Transverse colon (tissue), 4 donors: ENCODE measurements at regions not wholly inside any gene's neighbourhood (a gene's known extent, or its start where the extent isn't known, plus 50 kb on each side); places are given as distances from the start of the nearest gene placed in this dataset.

ENCODE experiments used
- DNase-seq: peaks from one replicate; pipeline ENCODE4 v3.0.0-alpha.2; 2019
- H3K27ac ChIP-seq, 4 donors: fragments of 200-600 bp; sonication (generic); 2 replicates each; pipeline ENCODE4 v1.5.1; 2016 to 2018; ENCODE audit warnings: inconsistent platforms in 4 of 4
- H3K27me3 ChIP-seq: fragments of 200-600 bp; sonication (generic); 2 replicates; pipeline ENCODE4 v1.5.1; 2017; ENCODE audit warnings: inconsistent platforms
- H3K36me3 ChIP-seq, 4 donors: fragments of 200-600 bp; sonication (generic); 2 replicates each; pipeline ENCODE4 v1.5.1; 2017 to 2019; ENCODE audit warnings: inconsistent platforms in 4 of 4
- H3K4me1 ChIP-seq, 4 donors: fragments of 200-600 bp; sonication (generic); 2 replicates each; pipeline ENCODE4 v1.5.1; 2017 to 2020; ENCODE audit warnings: inconsistent platforms in 4 of 4
- H3K4me3 ChIP-seq, 4 donors: fragments of 200-600 bp; sonication (generic); 1 replicate in 1 of 4; 2 replicates in 3 of 4; pipeline versions ENCODE4 v1.5.1 to v1.6.1; 2017 to 2019; ENCODE audit warnings: inconsistent platforms in 4 of 4
- H3K9me3 ChIP-seq, 2 donors: fragments of 200-600 bp; sonication (generic); 2 replicates each; pipeline ENCODE4 v1.5.1; 2017 to 2019; ENCODE audit warnings: inconsistent platforms in 2 of 2
- EP300 ChIP-seq: sonication (generic); formaldehyde crosslinking; IDR thresholded peaks from one replicate; pipeline ENCODE4 v1.6.1; 2017; ENCODE audit warnings: antibody characterized with exemption, low read depth
- POLR2A ChIP-seq: fragments of 450-650 bp; IDR thresholded peaks from one replicate; pipeline ENCODE4 v1.6.1; 2016; ENCODE audit warnings: antibody characterized with exemption, mild to moderate bottlenecking, moderate library complexity
- POLR2AphosphoS5 ChIP-seq, 3 donors: sonication (generic); formaldehyde crosslinking; IDR thresholded peaks; one replicate each; pipeline ENCODE4 v1.6.1; 2016; ENCODE audit warnings: antibody characterized with exemption in 3 of 3
- WGBS, 2 donors: methylation state at CpG; one replicate each; pipeline ENCODE4 v1.1.5; 2018; ENCODE audit warnings: low coverage in 1 of 2; 5-methylcytosine and 5-hydroxymethylcytosine counted together
- in situ Hi-C, 4 donors: fragments of 200-750 bp; cut with MboI; loops; one replicate each; pipeline versions ENCODE4 v1.15.0 to v1.15.1; 2017; ENCODE audit warnings: low sequenced_read_pairs in 3 of 4, low pct_ligation_motif_present in 1 of 4, low pct_unique_long_range_greater_than_20kb in 1 of 4
- intact Hi-C: fragments of 100-400 bp; cut with DNase I; formaldehyde crosslinking; loops from one replicate; pipeline ENCODE4 v1.15.1; 2023; ENCODE audit warnings: low total_unique reads
- TF ChIP-seq, protein P1 (sequence below), 5 experiments: fragments of 200-600 bp in 3 of 5; fragments of 450-650 bp in 2 of 5; sonication (generic) in 3 of 5; IDR thresholded peaks; 1 replicate in 2 of 5; 2 replicates in 3 of 5; pipeline ENCODE4 v1.5.1; 2016 to 2017; ENCODE audit warnings: antibody characterized with exemption in 5 of 5, inconsistent platforms in 3 of 5, mild to moderate bottlenecking in 2 of 5, moderate library complexity in 1 of 5

GRCh38 chr18:28372186-28372585, 195.3 kb upstream of the CDH2 start:
- no peak for DNase-seq
- Histone ChIP-seq H3K4me1 (no peaks in the 10 kb centered on the region), H3K4me3 (no peak overlapping the region), H3K9me3 (no peaks in the 10 kb centered on the region), H3K27ac (no peak overlapping the region), H3K27me3 (no peaks in the 10 kb centered on the region), H3K36me3 (no peaks in the 10 kb centered on the region)
- 77 to 91% methylated on average over 4 of the region's 4 CpGs for WGBS, 2 donors
- intact Hi-C loops = no loop called here
- TF ChIP-seq, protein P1, sequence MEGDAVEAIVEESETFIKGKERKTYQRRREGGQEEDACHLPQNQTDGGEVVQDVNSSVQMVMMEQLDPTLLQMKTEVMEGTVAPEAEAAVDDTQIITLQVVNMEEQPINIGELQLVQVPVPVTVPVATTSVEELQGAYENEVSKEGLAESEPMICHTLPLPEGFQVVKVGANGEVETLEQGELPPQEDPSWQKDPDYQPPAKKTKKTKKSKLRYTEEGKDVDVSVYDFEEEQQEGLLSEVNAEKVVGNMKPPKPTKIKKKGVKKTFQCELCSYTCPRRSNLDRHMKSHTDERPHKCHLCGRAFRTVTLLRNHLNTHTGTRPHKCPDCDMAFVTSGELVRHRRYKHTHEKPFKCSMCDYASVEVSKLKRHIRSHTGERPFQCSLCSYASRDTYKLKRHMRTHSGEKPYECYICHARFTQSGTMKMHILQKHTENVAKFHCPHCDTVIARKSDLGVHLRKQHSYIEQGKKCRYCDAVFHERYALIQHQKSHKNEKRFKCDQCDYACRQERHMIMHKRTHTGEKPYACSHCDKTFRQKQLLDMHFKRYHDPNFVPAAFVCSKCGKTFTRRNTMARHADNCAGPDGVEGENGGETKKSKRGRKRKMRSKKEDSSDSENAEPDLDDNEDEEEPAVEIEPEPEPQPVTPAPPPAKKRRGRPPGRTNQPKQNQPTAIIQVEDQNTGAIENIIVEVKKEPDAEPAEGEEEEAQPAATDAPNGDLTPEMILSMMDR (IDR thresholded peaks at IDR 0.05) = no peak
- TF ChIP-seq POLR2A = no peak
- in situ Hi-C loops = loop anchor here in 1 of 4 donors (25.0 kb wide), 1 partner anchor 90 kb away; no protein-coding TSS in a partner anchor

DNA sequence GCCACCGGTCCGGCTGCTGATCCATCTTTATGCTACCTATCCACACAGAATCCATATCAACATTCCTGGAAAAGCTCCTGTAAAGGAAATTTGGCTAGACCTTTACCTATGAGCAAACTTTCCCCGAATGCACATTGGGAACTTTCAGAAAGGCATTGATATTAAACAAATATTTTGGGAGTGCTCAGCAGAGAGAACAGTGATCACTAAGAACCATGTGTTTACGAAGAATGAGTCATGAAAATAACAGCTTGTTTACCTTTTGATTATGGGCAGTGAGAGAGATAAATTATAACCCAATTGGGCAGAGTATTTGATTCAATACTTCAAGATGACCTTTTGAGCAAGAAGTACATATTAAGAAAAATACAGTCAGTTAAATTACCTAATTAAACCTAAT, 189.7 kb upstream of the CDH2 start:
- TF ChIP-seq POLR2AphosphoS5 (IDR thresholded peaks at IDR 0.05) = no peak
- TF ChIP-seq EP300 = no peak
- TF ChIP-seq, protein P1 (IDR thresholded peaks at IDR 0.05) = no peak
- no peak for TF ChIP-seq POLR2A
- Histone ChIP-seq H3K27me3 (no peaks in the 10 kb centered on the region), H3K36me3 (no peaks in the 10 kb centered on the region), H3K4me3 (no peak overlapping the region), H3K9me3 (no peaks in the 10 kb centered on the region), H3K27ac (no peak overlapping the region), H3K4me1 (no peaks in the 10 kb centered on the region)
- in situ Hi-C loops (loop anchor here in 1 of 4 donors (25.0 kb wide), 1 partner anchor 96 kb away; no protein-coding TSS in a partner anchor), intact Hi-C loops (no loop called here)
- WGBS, 2 donors = 70 to 80% methylated on average over 2 to 4 of the region's 4 CpGs
- no peak for DNase-seq

GRCh38 chr18:28365411-28365831, 188.5 kb upstream of the CDH2 start:
- 57 to 61% methylated on average over 1 of the region's 1 CpG for WGBS, 2 donors
- Histone ChIP-seq H3K36me3 (no peaks in the 10 kb centered on the region), H3K27me3 (no peaks in the 10 kb centered on the region), H3K27ac (no peak overlapping the region), H3K4me3 (no peak overlapping the region), H3K4me1 (no peaks in the 10 kb centered on the region), H3K9me3 (no peaks in the 10 kb centered on the region)
- TF ChIP-seq POLR2AphosphoS5 (IDR thresholded peaks at IDR 0.05) = no peak
- TF ChIP-seq, protein P1 (IDR thresholded peaks at IDR 0.05) = no peak
- no peak for TF ChIP-seq POLR2A
- no peak for TF ChIP-seq EP300
- no peak for DNase-seq
- intact Hi-C loops (no loop called here), in situ Hi-C loops (loop anchor here in 1 of 4 donors (25.0 kb wide), 1 partner anchor 97 kb away; no protein-coding TSS in a partner anchor)

- Histone ChIP-seq H3K27ac (no peak overlapping the region), H3K4me3 (no peak overlapping the region), H3K4me1 (no peaks in the 10 kb centered on the region), H3K9me3 (no peaks in the 10 kb centered on the region), H3K27me3 (no peaks in the 10 kb centered on the region), H3K36me3 (no peaks in the 10 kb centered on the region)
- intact Hi-C loops (no loop called here), in situ Hi-C loops (loop anchor here in 1 of 4 donors (25.0 kb wide), 1 partner anchor 99 kb away; no protein-coding TSS in a partner anchor)
- no peak for DNase-seq
- TF ChIP-seq POLR2AphosphoS5 (IDR thresholded peaks at IDR 0.05) (no peak), POLR2A (no peak), EP300 (no peak)
- TF ChIP-seq, protein P1 (IDR thresholded peaks at IDR 0.05) = no peak
- WGBS, 2 donors = 82% methylated on average over 8 of the region's 8 CpGs; no CpG with 5 or more reads in 1 of the 2 donors
Measured at GRCh38 chr18:28363124-28363523, 186.2 kb upstream of the CDH2 start.
